SK-N-MC (cell line): ENCODE measurements at regions not wholly inside any gene's neighbourhood (a gene's known extent, or its start where the extent isn't known, plus 50 kb on each side); places are given as distances from the start of the nearest gene placed in this dataset.

Source experiments
- DNase-seq: peaks from one replicate; pipeline ENCODE4 v3.0.0-alpha.2; 2011; ENCODE audit warnings: low read depth, low spot score
- H3K27ac ChIP-seq: fragments of 200-600 bp; sonication (generic); 2 replicates; pipeline ENCODE4 v1.5.1; 2016; ENCODE audit warnings: mixed run types
- H3K36me3 ChIP-seq: fragments of 200-600 bp; sonication (generic); 2 replicates; pipeline ENCODE4 v1.6.1; 2017; ENCODE audit warnings: antibody characterized with exemption, low read length, mixed read lengths; ENCODE audit not compliant: insufficient read depth
- H3K4me3 ChIP-seq: fragments of 200-600 bp; sonication (generic); 2 replicates; pipeline ENCODE4 v1.5.1; 2016
- H3K9ac ChIP-seq: fragments of 200-600 bp; sonication (generic); 2 replicates; pipeline ENCODE4 v1.8.0; 2017; ENCODE audit warnings: mixed run types, mixed read lengths; ENCODE audit not compliant: insufficient read length
- H3K9me3 ChIP-seq: fragments of 200-600 bp; sonication (generic); 2 replicates; pipeline ENCODE4 v1.6.1; 2017; ENCODE audit warnings: low read depth, mild to moderate bottlenecking, antibody characterized with exemption, low read length, moderate library complexity, mixed read lengths
- EZH2 ChIP-seq: fragments of 200-600 bp; sonication (generic); IDR thresholded peaks from one replicate; pipeline ENCODE4 v1.6.1; 2017; ENCODE audit warnings: antibody characterized with exemption
- FOXP2 ChIP-seq: optimal IDR thresholded peaks from 2 replicates; pipeline ENCODE3; 2011; ENCODE audit warnings: mild to moderate bottlenecking, moderate library complexity; ENCODE audit not compliant: insufficient read depth; ENCODE audit errors: extremely low read length, control extremely low read depth
- POLR2AphosphoS5 ChIP-seq: IDR thresholded peaks from 2 replicates; pipeline ENCODE4 v1.6.1; 2012; ENCODE audit warnings: mild to moderate bottlenecking, low read depth, low read length, borderline replicate concordance

- Histone ChIP-seq H3K9ac (no peak overlapping the region), H3K36me3 (no peaks in the 10 kb centered on the region), H3K4me3 (no peak overlapping the region), H3K9me3 (no peaks in the 10 kb centered on the region), H3K27ac (no peak overlapping the region)
- DNase-seq: no peak
- no peak for TF ChIP-seq FOXP2
- no peak for TF ChIP-seq POLR2AphosphoS5
- TF ChIP-seq EZH2: no peak
Measured at GRCh38 chr2:19125901-19126680, 232.3 kb downstream of the OSR1 start.

DNA sequence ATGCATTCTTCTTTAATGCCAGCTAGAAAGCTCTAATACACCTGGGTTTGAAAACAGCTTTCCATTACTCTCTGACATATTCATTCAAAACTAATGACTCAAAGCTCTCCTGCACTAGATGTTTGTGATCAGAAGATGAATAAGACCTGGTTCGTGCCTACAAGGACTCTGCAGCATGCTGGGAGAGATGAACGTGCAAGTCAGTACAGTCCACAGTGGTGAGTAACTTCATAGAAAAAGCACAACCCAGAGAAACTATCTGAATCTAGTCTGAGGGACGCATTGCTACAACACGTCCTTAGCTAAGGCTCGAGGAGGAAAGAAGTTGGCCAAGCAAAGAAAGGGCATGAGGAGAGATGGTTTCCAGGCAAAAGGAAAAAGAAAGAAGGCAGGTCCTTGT is 234.3 kb downstream of the OSR1 start:
- TF ChIP-seq POLR2AphosphoS5: no peak
- no peak for TF ChIP-seq FOXP2
- TF ChIP-seq EZH2: no peak

DNA sequence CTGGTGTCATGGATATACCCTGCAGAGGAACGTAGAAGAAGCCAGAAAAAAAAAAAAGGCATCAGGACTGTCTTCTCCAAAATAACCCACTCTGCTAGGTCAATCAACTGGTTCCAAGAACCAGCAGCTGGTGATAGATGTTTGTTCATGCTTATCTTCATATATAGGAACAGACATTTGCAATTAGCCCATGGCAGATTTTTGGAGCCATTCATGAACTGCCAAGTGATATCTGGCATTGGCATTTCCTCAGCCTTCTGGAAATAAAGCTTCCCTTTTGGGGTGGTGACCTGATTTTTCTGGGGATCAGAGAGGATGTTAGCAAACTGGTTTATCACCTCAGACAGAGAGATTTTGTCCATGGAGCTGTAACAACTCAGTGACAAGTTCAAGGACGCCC is 234.9 kb downstream of the OSR1 start:
- no peak overlapping the region for H3K4me3 ChIP-seq
- no peak for TF ChIP-seq FOXP2
- no peaks in the 10 kb centered on the region for H3K36me3 ChIP-seq
- no peak overlapping the region for H3K9ac ChIP-seq
- H3K27ac ChIP-seq: no peak overlapping the region
- H3K9me3 ChIP-seq: no peaks in the 10 kb centered on the region
- no peak for DNase-seq

More for the DNA sequence above, 234.3 kb downstream of the OSR1 start:
- no peak overlapping the region for H3K27ac ChIP-seq
- H3K4me3 ChIP-seq: no peak overlapping the region
- no peak overlapping the region for H3K9ac ChIP-seq
- H3K9me3 ChIP-seq: no peaks in the 10 kb centered on the region
- no peaks in the 10 kb centered on the region for H3K36me3 ChIP-seq
- DNase-seq: no peak

DNA sequence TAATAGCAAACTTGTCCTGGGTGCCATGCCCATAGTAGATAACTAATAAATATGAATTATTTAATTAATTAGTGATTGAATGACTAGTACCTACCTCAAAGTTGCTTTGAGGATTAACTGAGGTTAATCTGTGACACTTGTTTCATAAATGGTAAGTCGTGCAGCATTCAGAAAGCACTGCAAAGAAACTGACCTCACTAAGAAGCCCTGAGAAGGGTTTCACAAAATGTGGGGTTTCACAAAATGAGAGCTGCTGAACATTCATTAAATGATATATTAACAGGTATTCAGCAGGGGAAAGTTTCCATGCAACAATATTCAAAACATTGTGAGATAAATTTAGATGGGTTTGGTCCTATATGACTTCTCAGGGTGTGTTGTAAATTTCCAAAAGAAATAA is 236.2 kb downstream of the OSR1 start:
- no peak for TF ChIP-seq POLR2AphosphoS5
- TF ChIP-seq FOXP2: no peak
- TF ChIP-seq EZH2: no peak
- H3K4me3 ChIP-seq: no peak overlapping the region
- no peak for DNase-seq

GRCh38 chr2:19120941-19121750 is 237.3 kb downstream of the OSR1 start:
- no peak overlapping the region for H3K27ac ChIP-seq
- H3K9me3 ChIP-seq: no peaks in the 10 kb centered on the region
- no peaks in the 10 kb centered on the region for H3K36me3 ChIP-seq
- no peak overlapping the region for H3K9ac ChIP-seq
- TF ChIP-seq EZH2: no peak
- TF ChIP-seq FOXP2: no peak
- no peak for TF ChIP-seq POLR2AphosphoS5
- H3K4me3 ChIP-seq: no peak overlapping the region
- no peak for DNase-seq

More for the DNA sequence above, 236.2 kb downstream of the OSR1 start:
- no peak overlapping the region for H3K27ac ChIP-seq
- H3K9ac ChIP-seq: no peak overlapping the region
- no peaks in the 10 kb centered on the region for H3K36me3 ChIP-seq
- H3K9me3 ChIP-seq: no peaks in the 10 kb centered on the region

DNA sequence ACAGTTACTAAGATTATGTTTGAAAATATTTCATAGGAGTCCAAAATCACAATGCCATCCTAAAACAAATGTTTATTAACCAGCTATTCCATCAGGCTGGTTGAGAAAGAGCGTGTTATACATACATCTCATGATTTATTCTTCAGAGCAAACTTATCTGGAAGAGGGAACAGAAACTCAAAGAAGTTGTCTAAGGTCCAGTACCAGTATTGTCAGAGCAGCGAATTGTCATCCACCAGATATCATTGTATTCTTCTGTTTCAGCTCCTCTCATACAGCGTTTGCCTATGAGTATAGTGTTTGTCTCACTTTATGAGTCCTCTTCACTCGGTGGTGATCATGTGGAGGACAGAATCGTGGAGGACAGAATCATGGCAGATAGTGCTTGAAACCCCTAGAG is 238.2 kb downstream of the OSR1 start:
- TF ChIP-seq FOXP2: no peak
- no peak for TF ChIP-seq POLR2AphosphoS5
- TF ChIP-seq EZH2: no peak
- no peak overlapping the region for H3K4me3 ChIP-seq
- no peak overlapping the region for H3K27ac ChIP-seq
- no peaks in the 10 kb centered on the region for H3K36me3 ChIP-seq
- DNase-seq: no peak
- no peaks in the 10 kb centered on the region for H3K9me3 ChIP-seq
- no peak overlapping the region for H3K9ac ChIP-seq

- TF ChIP-seq EZH2 (no peak), FOXP2 (no peak), POLR2AphosphoS5 (no peak)
- H3K9me3 ChIP-seq: no peaks in the 10 kb centered on the region
- H3K9ac ChIP-seq: no peak overlapping the region
- no peak for DNase-seq
- H3K27ac ChIP-seq: no peak overlapping the region
- no peaks in the 10 kb centered on the region for H3K36me3 ChIP-seq
- no peak overlapping the region for H3K4me3 ChIP-seq
Measured at GRCh38 chr2:19119326-19120001, 239.0 kb downstream of the OSR1 start.

DNA sequence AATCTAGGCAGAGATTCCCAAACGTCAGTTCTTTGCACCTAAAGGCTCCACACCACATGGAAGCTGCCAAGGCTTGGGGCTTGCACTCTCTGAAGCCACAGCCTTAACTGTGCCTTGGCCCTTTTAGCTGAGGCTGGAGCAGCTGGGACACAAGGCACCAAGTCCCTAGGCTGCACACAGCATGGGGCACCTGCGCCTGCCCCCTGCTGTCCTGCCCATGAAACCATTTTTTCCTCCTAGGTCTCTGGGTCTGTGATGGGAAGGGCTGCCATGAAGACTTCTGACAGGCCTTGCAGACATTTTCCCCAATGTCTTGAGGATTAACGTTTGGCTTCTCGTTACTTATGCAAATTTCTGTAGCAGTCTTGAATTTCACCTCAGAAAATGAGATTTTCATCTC is 241.5 kb downstream of the OSR1 start:
- Histone ChIP-seq H3K27ac (no peak overlapping the region), H3K4me3 (no peak overlapping the region), H3K9me3 (no peaks in the 10 kb centered on the region), H3K9ac (no peak overlapping the region), H3K36me3 (no peaks in the 10 kb centered on the region)
- no peak for DNase-seq
- no peak for TF ChIP-seq FOXP2
